ENCODE measurements at regions not wholly inside any gene's neighbourhood (a gene's known extent, or its start where the extent isn't known, plus 50 kb on each side); places are given as distances from the start of the nearest gene placed in this dataset.

GRCh38 chr18:1267021-1267420 is 362.4 kb downstream of the ADCYAP1 start:
- Histone ChIP-seq H3K4me3 (no peak overlapping the region), H3K9me3 (peaks cover 0 to under 1% of the 10 kb centered on the region in 2 donors), H3K4me1 (no peaks in the 10 kb centered on the region), H3K36me3 (no peaks in the 10 kb centered on the region), H3K27me3 (no peaks in the 10 kb centered on the region), H3K27ac (no peak overlapping the region)
- DNase-seq (ENCODE audit: low spot score) = no peak
- TF ChIP-seq CTCF (IDR thresholded peaks at IDR 0.05) = no peak

GRCh38 chr18:1270081-1270480 is 365.4 kb downstream of the ADCYAP1 start:
- no peaks in the 10 kb centered on the region for H3K4me1 ChIP-seq
- H3K27ac ChIP-seq = no peak overlapping the region
- H3K4me3 ChIP-seq = no peak overlapping the region
- no peaks in the 10 kb centered on the region for H3K27me3 ChIP-seq
- no peak for DNase-seq (ENCODE audit: low spot score)
- H3K36me3 ChIP-seq = no peaks in the 10 kb centered on the region
- H3K9me3 ChIP-seq = no peaks in the 10 kb centered on the region
- no peak for TF ChIP-seq CTCF (IDR thresholded peaks at IDR 0.05)

- no peak for DNase-seq (ENCODE audit: low spot score)
- Histone ChIP-seq H3K27me3 (no peaks in the 10 kb centered on the region), H3K4me1 (no peaks in the 10 kb centered on the region), H3K36me3 (no peaks in the 10 kb centered on the region), H3K9me3 (no peaks in the 10 kb centered on the region), H3K4me3 (no peak overlapping the region), H3K27ac (no peak overlapping the region)
- TF ChIP-seq CTCF (IDR thresholded peaks at IDR 0.05) = no peak
Observed at GRCh38 chr18:1273469-1273868, 368.8 kb downstream of the ADCYAP1 start.

GRCh38 chr18:1292167-1292566 is 387.5 kb downstream of the ADCYAP1 start:
- H3K4me1 ChIP-seq = no peaks in the 10 kb centered on the region
- TF ChIP-seq CTCF (IDR thresholded peaks at IDR 0.05) = no peak
- H3K4me3 ChIP-seq = no peak overlapping the region
- H3K36me3 ChIP-seq = no peaks in the 10 kb centered on the region
- no peak for DNase-seq (ENCODE audit: low spot score)
- no peaks in the 10 kb centered on the region for H3K27me3 ChIP-seq
- no peak overlapping the region for H3K27ac ChIP-seq
- H3K9me3 ChIP-seq = no peaks in the 10 kb centered on the region

GRCh38 chr18:1294229-1294628 is 389.6 kb downstream of the ADCYAP1 start:
- DNase-seq (ENCODE audit: low spot score) = no peak
- Histone ChIP-seq H3K36me3 (no peaks in the 10 kb centered on the region), H3K27me3 (no peaks in the 10 kb centered on the region), H3K27ac (no peak overlapping the region), H3K4me1 (no peaks in the 10 kb centered on the region), H3K9me3 (no peaks in the 10 kb centered on the region), H3K4me3 (no peak overlapping the region)
- TF ChIP-seq CTCF (IDR thresholded peaks at IDR 0.05) = no peak

- no peak overlapping the region for H3K4me3 ChIP-seq
- no peak overlapping the region for H3K27ac ChIP-seq
- DNase-seq (ENCODE audit: low spot score) = no peak
- no peaks in the 10 kb centered on the region for H3K36me3 ChIP-seq
- H3K4me1 ChIP-seq = no peaks in the 10 kb centered on the region
- no peaks in the 10 kb centered on the region for H3K27me3 ChIP-seq
- no peak for TF ChIP-seq CTCF (IDR thresholded peaks at IDR 0.05)
- no peaks in the 10 kb centered on the region for H3K9me3 ChIP-seq
Observed at GRCh38 chr18:1296237-1296636, 391.6 kb downstream of the ADCYAP1 start.
